Activated CD4-positive, alpha-beta memory T cell treated with anti-CD3 and anti-CD28 coated beads, Interleukin-2, amount 10 ng/mL, durations not matched to agents 7 days and 5 days (primary cell): ENCODE measurements at regions not wholly inside any gene's neighbourhood (a gene's known extent, or its start where the extent isn't known, plus 50 kb on each side); places are given as distances from the start of the nearest gene placed in this dataset.

Source experiments
- CTCF ChIA-PET: fragments of 350-600 bp; sonication (Branson Sonifier 250); formaldehyde crosslinking; loops from one replicate; lab custom pipeline; 2021; ENCODE audit warnings: antibody characterized with exemption, inconsistent platforms; lab: Charles Lee
- POLR2A ChIA-PET: fragments of 350-600 bp; sonication (Branson Sonifier 250); formaldehyde crosslinking; loops from one replicate; lab custom pipeline; 2021; ENCODE audit warnings: antibody characterized with exemption; lab: Charles Lee
- DNase-seq: peaks from one replicate; pipeline ENCODE4 v3.0.0-alpha.2; 2020
- H3K27ac Mint-ChIP-seq: one replicate; pipeline ENCODE4 v1.8.0; 2021; ENCODE audit warnings: mild to moderate bottlenecking, mixed read lengths
- H3K27me3 Mint-ChIP-seq: one replicate; pipeline ENCODE4 v1.8.0; 2021; ENCODE audit warnings: mixed read lengths
- H3K36me3 Mint-ChIP-seq: one replicate; pipeline ENCODE4 v1.8.0; 2021; ENCODE audit warnings: low read depth, mixed read lengths
- H3K4me1 Mint-ChIP-seq: one replicate; pipeline ENCODE4 v1.8.0; 2021; ENCODE audit warnings: mixed read lengths
- H3K4me3 Mint-ChIP-seq: one replicate; pipeline ENCODE4 v1.8.0; 2021; ENCODE audit warnings: mild to moderate bottlenecking, mixed read lengths
- H3K9me3 Mint-ChIP-seq: one replicate; pipeline ENCODE4 v1.8.0; 2021; ENCODE audit warnings: mixed read lengths

DNA sequence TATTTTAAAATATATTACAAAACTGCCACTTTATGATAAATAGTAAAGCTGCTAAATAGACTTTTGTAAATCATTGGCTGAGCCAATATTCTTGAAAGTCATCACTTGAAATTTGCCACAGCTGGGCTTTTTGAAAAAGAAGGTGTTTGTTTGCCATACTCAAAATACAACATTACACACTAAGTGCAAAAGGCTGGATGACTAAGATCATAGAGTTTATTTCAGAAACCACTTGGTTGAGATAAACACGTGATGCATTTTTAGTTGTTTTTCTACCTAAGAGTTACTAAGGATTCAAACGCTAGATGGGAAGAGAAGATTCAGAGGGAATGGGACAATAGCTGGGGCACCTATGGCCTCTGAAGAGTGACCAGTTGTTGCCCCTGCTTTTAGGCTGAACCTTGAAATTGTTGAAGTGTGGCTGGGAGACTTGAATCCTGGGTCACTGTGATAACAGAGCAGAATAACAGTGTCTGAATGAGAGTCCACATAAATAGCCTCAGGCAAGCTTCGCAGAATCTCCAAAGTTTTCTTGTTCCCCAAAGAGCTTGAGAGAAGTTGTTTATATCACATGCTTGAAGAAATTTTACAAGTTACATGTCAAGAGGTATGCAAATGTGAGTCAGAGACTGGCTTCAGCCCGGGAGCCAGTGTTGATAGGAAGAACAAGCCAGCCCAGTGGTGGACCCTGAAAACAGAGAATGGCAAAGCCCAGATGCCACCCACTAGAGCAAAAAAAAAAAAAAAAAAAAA lies 409.8 kb downstream of the GPD2 start:
- peaks cover 2% of the 10 kb centered on the region for H3K27me3 Mint-ChIP-seq
- no peak overlapping the region for H3K4me3 Mint-ChIP-seq
- no peak for DNase-seq
- H3K36me3 Mint-ChIP-seq, result no peaks in the 10 kb centered on the region
- no peak overlapping the region for H3K27ac Mint-ChIP-seq
- CTCF ChIA-PET, result no interaction called here
- H3K4me1 Mint-ChIP-seq, result no peaks in the 10 kb centered on the region
- no peaks in the 10 kb centered on the region for H3K9me3 Mint-ChIP-seq
- POLR2A ChIA-PET, result no interaction called here

GRCh38 chr2:156852210-156852609 lies 405.3 kb upstream of the GALNT5 start:
- peaks cover 2% of the 10 kb centered on the region for H3K27me3 Mint-ChIP-seq
- no peak overlapping the region for H3K4me3 Mint-ChIP-seq
- H3K4me1 Mint-ChIP-seq, result no peaks in the 10 kb centered on the region
- ChIA-PET POLR2A (no interaction called here), CTCF (no interaction called here)
- no peak overlapping the region for H3K27ac Mint-ChIP-seq
- no peak for DNase-seq
- H3K9me3 Mint-ChIP-seq, result no peaks in the 10 kb centered on the region
- no peaks in the 10 kb centered on the region for H3K36me3 Mint-ChIP-seq

DNA sequence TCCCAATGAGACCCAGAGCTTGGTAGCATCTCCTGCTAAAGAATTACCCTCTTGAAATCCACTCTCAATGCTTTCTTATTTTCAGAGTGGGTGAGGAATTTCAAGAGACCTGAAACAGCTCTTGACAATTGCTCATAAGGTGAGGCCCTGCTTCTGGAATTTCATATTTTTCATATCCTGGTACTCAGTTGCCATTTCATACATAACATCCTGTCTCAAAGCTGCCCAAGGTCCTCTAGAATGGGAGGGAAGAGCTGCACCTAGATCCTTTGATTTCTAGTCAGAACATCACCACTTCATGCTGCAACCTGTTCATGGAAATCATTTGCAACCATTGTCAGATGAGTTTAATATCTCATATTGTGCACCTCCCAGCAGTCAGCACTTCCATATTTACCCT lies 404.8 kb upstream of the GALNT5 start:
- Mint-ChIP-seq H3K9me3 (no peaks in the 10 kb centered on the region), H3K4me1 (no peaks in the 10 kb centered on the region), H3K36me3 (no peaks in the 10 kb centered on the region), H3K27me3 (peaks cover 2% of the 10 kb centered on the region), H3K27ac (no peak overlapping the region), H3K4me3 (no peak overlapping the region)
- POLR2A ChIA-PET, result no interaction called here
- CTCF ChIA-PET, result no interaction called here
- DNase-seq, result no peak

- DNase-seq, result no peak
- Mint-ChIP-seq H3K4me1 (no peaks in the 10 kb centered on the region), H3K4me3 (no peak overlapping the region), H3K27ac (no peak overlapping the region), H3K36me3 (no peaks in the 10 kb centered on the region), H3K27me3 (peaks cover 6% of the 10 kb centered on the region), H3K9me3 (no peaks in the 10 kb centered on the region)
- ChIA-PET POLR2A (no interaction called here), CTCF (no interaction called here)
Measured at GRCh38 chr2:156864325-156864724, 393.2 kb upstream of the GALNT5 start.

DNA sequence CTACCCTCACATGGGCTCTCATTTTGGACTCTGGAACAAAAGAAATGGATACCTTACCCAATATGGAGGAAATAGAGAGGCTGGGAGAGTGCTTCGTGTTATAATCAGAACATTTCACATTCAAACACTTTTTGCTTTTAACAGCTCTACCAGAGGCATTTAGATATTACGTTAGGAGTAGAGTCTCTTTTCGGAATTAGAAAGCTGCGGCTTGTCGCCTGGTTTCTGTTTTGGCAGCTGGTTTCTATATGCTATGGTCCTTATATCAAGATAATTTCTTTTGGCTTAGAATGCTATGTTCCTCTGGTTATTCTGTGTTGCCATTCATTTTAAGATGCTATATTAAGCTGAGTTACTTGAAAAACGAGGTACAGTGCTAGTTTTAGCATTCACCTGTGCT lies 392.8 kb upstream of the GALNT5 start:
- DNase-seq, result no peak
- ChIA-PET CTCF (no interaction called here), POLR2A (no interaction called here)
- peaks cover 6% of the 10 kb centered on the region for H3K27me3 Mint-ChIP-seq
- no peaks in the 10 kb centered on the region for H3K4me1 Mint-ChIP-seq
- no peaks in the 10 kb centered on the region for H3K36me3 Mint-ChIP-seq
- no peak overlapping the region for H3K27ac Mint-ChIP-seq
- no peak overlapping the region for H3K4me3 Mint-ChIP-seq
- no peaks in the 10 kb centered on the region for H3K9me3 Mint-ChIP-seq

- no peak overlapping the region for H3K27ac Mint-ChIP-seq
- peaks cover 6% of the 10 kb centered on the region for H3K27me3 Mint-ChIP-seq
- POLR2A ChIA-PET, result no interaction called here
- CTCF ChIA-PET, result no interaction called here
- H3K4me3 Mint-ChIP-seq, result no peak overlapping the region
- H3K9me3 Mint-ChIP-seq, result no peaks in the 10 kb centered on the region
- H3K4me1 Mint-ChIP-seq, result no peaks in the 10 kb centered on the region
- no peaks in the 10 kb centered on the region for H3K36me3 Mint-ChIP-seq
- DNase-seq, result no peak
Measured at GRCh38 chr2:156867201-156867600, 390.3 kb upstream of the GALNT5 start.

GRCh38 chr2:156874707-156875106 lies 382.8 kb upstream of the GALNT5 start:
- no peak for DNase-seq
- CTCF ChIA-PET, result no interaction called here
- no peak overlapping the region for H3K27ac Mint-ChIP-seq
- H3K36me3 Mint-ChIP-seq, result no peaks in the 10 kb centered on the region
- no peaks in the 10 kb centered on the region for H3K4me1 Mint-ChIP-seq
- peaks cover 5% of the 10 kb centered on the region for H3K27me3 Mint-ChIP-seq
- no peak overlapping the region for H3K4me3 Mint-ChIP-seq
- H3K9me3 Mint-ChIP-seq, result no peaks in the 10 kb centered on the region
- POLR2A ChIA-PET, result no interaction called here

- POLR2A ChIA-PET, result no interaction called here
- Mint-ChIP-seq H3K4me3 (no peak overlapping the region), H3K27me3 (peaks cover 17% of the 10 kb centered on the region), H3K9me3 (no peaks in the 10 kb centered on the region), H3K27ac (no peak overlapping the region), H3K36me3 (no peaks in the 10 kb centered on the region), H3K4me1 (no peaks in the 10 kb centered on the region)
- CTCF ChIA-PET, result no interaction called here
- no peak for DNase-seq
Measured at GRCh38 chr2:156883804-156884203, 373.7 kb upstream of the GALNT5 start.

GRCh38 chr2:156884216-156884615 lies 373.3 kb upstream of the GALNT5 start:
- POLR2A ChIA-PET, result no interaction called here
- Mint-ChIP-seq H3K4me3 (no peak overlapping the region), H3K27me3 (peaks cover 21% of the 10 kb centered on the region), H3K4me1 (no peaks in the 10 kb centered on the region), H3K9me3 (no peaks in the 10 kb centered on the region), H3K27ac (no peak overlapping the region), H3K36me3 (no peaks in the 10 kb centered on the region)
- DNase-seq, result no peak
- CTCF ChIA-PET, result no interaction called here

DNA sequence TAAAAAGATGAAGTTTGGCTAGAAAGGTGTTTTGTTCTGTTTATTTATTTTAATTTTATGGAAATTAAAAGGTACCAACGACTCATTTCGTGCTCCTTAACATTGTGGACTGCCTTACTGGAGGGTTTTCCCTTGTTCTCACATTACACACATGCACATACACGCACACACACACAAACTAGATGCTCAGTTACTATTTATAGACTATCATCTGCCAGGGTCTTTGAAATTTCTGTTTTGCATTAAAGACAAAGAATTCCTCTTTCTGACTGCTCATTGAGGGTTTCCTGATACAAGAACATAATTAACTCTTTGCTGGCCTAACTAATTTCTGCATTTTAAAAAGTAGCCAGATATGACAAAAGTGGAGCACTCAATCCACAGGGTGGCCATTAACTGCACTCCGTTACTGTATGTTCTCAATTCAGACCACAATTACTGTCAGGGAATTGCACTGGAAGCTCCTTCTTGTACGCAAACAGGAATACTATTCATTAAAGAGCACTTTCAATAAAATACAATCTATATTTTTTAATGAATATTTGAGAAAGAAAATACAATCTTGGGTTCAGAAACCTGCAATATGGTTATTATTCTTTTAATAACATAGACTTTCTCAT lies 366.9 kb upstream of the GALNT5 start:
- CTCF ChIA-PET, result no interaction called here
- Mint-ChIP-seq H3K4me1 (peaks cover 9% of the 10 kb centered on the region), H3K27ac (no peak overlapping the region), H3K36me3 (no peaks in the 10 kb centered on the region), H3K9me3 (no peaks in the 10 kb centered on the region), H3K4me3 (no peak overlapping the region), H3K27me3 (peaks cover 46% of the 10 kb centered on the region)
- DNase-seq, result no peak
- POLR2A ChIA-PET, result no interaction called here

GRCh38 chr2:156891609-156892008 lies 365.9 kb upstream of the GALNT5 start:
- H3K27ac Mint-ChIP-seq, result no peak overlapping the region
- CTCF ChIA-PET, result no interaction called here
- POLR2A ChIA-PET, result no interaction called here
- H3K27me3 Mint-ChIP-seq, result peaks cover 53% of the 10 kb centered on the region
- DNase-seq, result no peak
- no peak overlapping the region for H3K4me3 Mint-ChIP-seq
- H3K9me3 Mint-ChIP-seq, result no peaks in the 10 kb centered on the region
- peaks cover 18% of the 10 kb centered on the region for H3K4me1 Mint-ChIP-seq
- H3K36me3 Mint-ChIP-seq, result no peaks in the 10 kb centered on the region

DNA sequence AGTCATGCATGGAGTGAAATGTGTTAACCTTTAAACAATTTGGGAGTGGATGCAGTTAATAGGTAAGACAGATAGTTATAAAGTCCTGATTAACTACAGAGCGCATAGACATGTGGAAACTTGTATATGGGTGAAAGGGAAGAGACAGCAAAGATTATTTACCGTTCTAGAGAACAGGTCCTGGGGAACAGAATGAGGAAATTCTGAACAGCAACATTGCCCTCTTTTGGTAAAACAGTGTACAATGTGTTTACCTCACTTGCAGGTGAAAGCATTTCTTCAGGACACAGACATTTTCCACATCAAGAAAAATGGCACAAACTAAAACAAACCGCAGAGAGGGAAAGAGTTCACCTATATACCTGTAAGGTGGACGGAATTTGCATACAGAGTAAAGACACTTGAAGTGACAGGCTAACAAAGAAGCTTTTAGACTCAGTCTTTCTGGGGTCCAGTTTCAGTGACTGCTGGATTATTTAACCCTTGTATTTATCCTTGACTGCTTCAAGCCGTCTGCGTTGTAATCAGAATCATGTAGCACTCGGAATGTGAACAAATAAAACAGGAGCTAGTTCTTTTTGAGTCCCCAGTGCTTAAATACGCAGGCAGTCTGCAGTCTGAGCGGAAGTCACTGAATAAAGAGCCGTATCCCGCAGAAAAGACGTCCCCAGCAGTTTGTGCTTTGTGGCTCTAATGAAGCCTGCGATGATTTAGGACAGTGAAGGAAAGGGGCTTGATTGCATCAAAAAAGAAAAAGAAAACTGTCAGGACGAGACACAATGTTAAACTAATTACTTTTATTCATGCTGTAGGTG lies 364.8 kb upstream of the GALNT5 start:
- H3K27ac Mint-ChIP-seq, result no peak overlapping the region
- ChIA-PET CTCF (interaction anchor here (1.2 kb wide), 1 partner anchor 1515 kb away, joined by 4 read pairs; no protein-coding TSS in a partner anchor), POLR2A (no interaction called here)
- no peak overlapping the region for H3K4me3 Mint-ChIP-seq
- peaks cover 21% of the 10 kb centered on the region for H3K4me1 Mint-ChIP-seq
- H3K9me3 Mint-ChIP-seq, result no peaks in the 10 kb centered on the region
- peaks cover 54% of the 10 kb centered on the region for H3K27me3 Mint-ChIP-seq
- no peak for DNase-seq
- no peaks in the 10 kb centered on the region for H3K36me3 Mint-ChIP-seq

DNA sequence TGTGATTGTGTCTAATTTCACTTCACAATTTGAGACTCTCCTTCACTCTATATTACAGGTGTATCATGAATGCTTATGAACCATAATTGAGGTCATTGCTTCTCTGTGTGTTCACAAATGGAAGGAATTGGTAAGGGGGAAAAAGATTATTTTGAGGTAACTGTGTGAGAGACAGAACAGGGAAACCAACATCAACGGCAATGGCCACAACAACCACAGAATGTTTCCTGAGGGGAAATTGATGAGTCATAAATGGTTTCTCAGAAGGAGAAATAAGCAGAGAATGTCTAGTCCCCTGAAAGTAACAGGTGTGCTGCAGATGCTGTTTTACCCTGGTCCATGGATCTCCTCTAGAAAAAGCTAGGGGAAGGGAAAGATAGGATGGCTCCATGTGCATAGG lies 361.2 kb upstream of the GALNT5 start:
- no peak overlapping the region for H3K4me3 Mint-ChIP-seq
- no peak overlapping the region for H3K27ac Mint-ChIP-seq
- DNase-seq, result peak; percentile 38
- ChIA-PET POLR2A (no interaction called here), CTCF (no interaction called here)
- no peaks in the 10 kb centered on the region for H3K36me3 Mint-ChIP-seq
- H3K9me3 Mint-ChIP-seq, result peaks cover 3% of the 10 kb centered on the region
- H3K27me3 Mint-ChIP-seq, result peaks cover 55% of the 10 kb centered on the region
- peaks cover 21% of the 10 kb centered on the region for H3K4me1 Mint-ChIP-seq
